ENCODE measurements at regions not wholly inside any gene's neighbourhood (a gene's known extent, or its start where the extent isn't known, plus 50 kb on each side); places are given as distances from the start of the nearest gene placed in this dataset.

DNA sequence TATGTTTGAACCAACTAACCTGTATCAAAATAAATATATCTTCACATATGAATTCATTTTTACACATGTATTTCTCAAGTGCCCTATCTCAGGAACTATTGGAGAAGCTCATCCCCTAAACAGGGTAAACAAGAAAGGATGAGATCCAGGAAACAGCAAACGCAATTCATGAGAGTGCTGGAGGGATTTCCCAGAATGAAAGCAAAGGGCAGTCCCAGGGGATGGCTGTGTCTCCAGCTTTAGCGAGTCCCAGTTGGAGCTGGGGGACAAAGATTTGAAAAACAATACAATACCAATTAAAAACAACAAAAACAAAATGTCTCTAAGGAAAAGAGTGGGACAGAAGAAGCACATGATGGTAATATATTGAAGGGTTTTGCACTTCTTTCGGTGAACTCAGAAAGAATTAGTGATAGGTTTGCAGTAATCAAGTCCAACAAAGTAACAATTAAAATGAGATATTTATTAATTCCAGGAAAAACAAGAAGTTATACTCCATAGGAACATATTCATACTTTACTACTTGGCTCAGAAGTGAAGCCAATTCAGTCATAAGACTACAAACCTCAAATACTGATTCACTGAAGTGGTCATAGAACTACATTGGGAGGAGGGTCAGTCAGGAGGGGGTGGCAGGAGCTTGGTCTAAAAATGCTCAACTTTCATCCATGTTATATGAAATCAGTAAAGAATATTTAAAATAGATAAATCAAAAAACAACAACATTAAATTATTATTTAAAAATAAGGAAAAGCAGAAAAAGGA, 73.1 kb upstream of the PDE1A start:
- no peak overlapping the region for H2AFZ ChIP-seq (ENCODE audit: low read depth, low read length)
- H3K79me2 ChIP-seq (replicated peaks; ENCODE audit: insufficient read depth, low read length), result no peaks in the 10 kb centered on the region
- H3K36me3 ChIP-seq (ENCODE audit: insufficient read depth, low read length), result no peaks in the 10 kb centered on the region
- no peak overlapping the region for H3K4me3 ChIP-seq (ENCODE audit: low read length)
- no peaks in the 10 kb centered on the region for H4K20me1 ChIP-seq (ENCODE audit: insufficient read depth)
- no peaks in the 10 kb centered on the region for H3K9me2 ChIP-seq (ENCODE audit: insufficient read depth, low read length)
- no peak overlapping the region for H3K27ac ChIP-seq (ENCODE audit: low read length)
- TF ChIP-seq, protein P1, sequence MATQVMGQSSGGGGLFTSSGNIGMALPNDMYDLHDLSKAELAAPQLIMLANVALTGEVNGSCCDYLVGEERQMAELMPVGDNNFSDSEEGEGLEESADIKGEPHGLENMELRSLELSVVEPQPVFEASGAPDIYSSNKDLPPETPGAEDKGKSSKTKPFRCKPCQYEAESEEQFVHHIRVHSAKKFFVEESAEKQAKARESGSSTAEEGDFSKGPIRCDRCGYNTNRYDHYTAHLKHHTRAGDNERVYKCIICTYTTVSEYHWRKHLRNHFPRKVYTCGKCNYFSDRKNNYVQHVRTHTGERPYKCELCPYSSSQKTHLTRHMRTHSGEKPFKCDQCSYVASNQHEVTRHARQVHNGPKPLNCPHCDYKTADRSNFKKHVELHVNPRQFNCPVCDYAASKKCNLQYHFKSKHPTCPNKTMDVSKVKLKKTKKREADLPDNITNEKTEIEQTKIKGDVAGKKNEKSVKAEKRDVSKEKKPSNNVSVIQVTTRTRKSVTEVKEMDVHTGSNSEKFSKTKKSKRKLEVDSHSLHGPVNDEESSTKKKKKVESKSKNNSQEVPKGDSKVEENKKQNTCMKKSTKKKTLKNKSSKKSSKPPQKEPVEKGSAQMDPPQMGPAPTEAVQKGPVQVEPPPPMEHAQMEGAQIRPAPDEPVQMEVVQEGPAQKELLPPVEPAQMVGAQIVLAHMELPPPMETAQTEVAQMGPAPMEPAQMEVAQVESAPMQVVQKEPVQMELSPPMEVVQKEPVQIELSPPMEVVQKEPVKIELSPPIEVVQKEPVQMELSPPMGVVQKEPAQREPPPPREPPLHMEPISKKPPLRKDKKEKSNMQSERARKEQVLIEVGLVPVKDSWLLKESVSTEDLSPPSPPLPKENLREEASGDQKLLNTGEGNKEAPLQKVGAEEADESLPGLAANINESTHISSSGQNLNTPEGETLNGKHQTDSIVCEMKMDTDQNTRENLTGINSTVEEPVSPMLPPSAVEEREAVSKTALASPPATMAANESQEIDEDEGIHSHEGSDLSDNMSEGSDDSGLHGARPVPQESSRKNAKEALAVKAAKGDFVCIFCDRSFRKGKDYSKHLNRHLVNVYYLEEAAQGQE (IDR thresholded peaks at IDR 0.05; ENCODE audit: borderline replicate concordance), result no peak
- TF ChIP-seq SMC3 (conservative IDR thresholded peaks at IDR 0.05; ENCODE audit: poor library complexity), result no peak
- TF ChIP-seq, protein P2, sequence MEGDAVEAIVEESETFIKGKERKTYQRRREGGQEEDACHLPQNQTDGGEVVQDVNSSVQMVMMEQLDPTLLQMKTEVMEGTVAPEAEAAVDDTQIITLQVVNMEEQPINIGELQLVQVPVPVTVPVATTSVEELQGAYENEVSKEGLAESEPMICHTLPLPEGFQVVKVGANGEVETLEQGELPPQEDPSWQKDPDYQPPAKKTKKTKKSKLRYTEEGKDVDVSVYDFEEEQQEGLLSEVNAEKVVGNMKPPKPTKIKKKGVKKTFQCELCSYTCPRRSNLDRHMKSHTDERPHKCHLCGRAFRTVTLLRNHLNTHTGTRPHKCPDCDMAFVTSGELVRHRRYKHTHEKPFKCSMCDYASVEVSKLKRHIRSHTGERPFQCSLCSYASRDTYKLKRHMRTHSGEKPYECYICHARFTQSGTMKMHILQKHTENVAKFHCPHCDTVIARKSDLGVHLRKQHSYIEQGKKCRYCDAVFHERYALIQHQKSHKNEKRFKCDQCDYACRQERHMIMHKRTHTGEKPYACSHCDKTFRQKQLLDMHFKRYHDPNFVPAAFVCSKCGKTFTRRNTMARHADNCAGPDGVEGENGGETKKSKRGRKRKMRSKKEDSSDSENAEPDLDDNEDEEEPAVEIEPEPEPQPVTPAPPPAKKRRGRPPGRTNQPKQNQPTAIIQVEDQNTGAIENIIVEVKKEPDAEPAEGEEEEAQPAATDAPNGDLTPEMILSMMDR (IDR thresholded peaks at IDR 0.05; ENCODE audit: poor library complexity, severe bottlenecking), result no peak
- no peak for TF ChIP-seq TAF1 (IDR thresholded peaks at IDR 0.05; ENCODE audit: low read depth)
- TF ChIP-seq POLR2AphosphoS5 (IDR thresholded peaks at IDR 0.05), result no peak
- TF ChIP-seq EP300 (conservative IDR thresholded peaks at IDR 0.05; ENCODE audit: poor library complexity, severe bottlenecking), result no peak
- TF ChIP-seq MXI1 (conservative IDR thresholded peaks at IDR 0.05; ENCODE audit: poor library complexity, severe bottlenecking), result no peak
- TF ChIP-seq EZH2 (IDR thresholded peaks at IDR 0.05; ENCODE audit: borderline replicate concordance, insufficient read depth, low read length, poor library complexity, severe bottlenecking), result no peak
- TF ChIP-seq RAD21 (conservative IDR thresholded peaks at IDR 0.05), result no peak
- H3K9ac ChIP-seq (ENCODE audit: low read length), result no peak overlapping the region
- no peaks in the 10 kb centered on the region for H3K27me3 ChIP-seq (ENCODE audit: insufficient read depth, low read depth, low read length)
- no peaks in the 10 kb centered on the region for H3F3A ChIP-seq (ENCODE audit: insufficient read depth, low read length, poor library complexity, severe bottlenecking)
- H3K9me3 ChIP-seq (ENCODE audit: low read length), result no peaks in the 10 kb centered on the region
- H3K4me2 ChIP-seq (ENCODE audit: low read length), result no peak overlapping the region

DNA sequence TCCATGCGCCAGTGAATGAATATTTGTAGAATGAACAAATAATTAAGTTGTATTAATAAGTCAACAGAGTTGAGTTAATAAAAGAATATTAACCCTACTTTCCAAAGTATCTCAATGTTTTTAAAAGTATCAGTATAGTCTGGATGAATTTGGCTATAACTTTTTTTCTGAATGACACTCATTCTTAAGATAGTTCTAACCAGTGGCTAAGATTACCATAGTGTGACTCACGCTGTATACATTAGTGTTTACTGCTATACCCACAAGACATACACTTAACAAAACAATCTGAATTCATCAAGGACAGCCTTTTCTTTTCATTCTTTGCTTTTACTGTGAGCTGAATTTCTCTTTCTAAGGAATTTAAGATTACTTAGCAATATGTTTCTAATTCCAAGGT, 77.0 kb upstream of the PDE1A start:
- H4K20me1 ChIP-seq (ENCODE audit: insufficient read depth), result no peaks in the 10 kb centered on the region
- no peaks in the 10 kb centered on the region for H3K9me2 ChIP-seq (ENCODE audit: insufficient read depth, low read length)
- H3K4me2 ChIP-seq (ENCODE audit: low read length), result no peak overlapping the region
- H3K36me3 ChIP-seq (ENCODE audit: insufficient read depth, low read length), result no peaks in the 10 kb centered on the region
- no peak overlapping the region for H3K9ac ChIP-seq (ENCODE audit: low read length)
- H3K27me3 ChIP-seq (ENCODE audit: insufficient read depth, low read depth, low read length), result no peaks in the 10 kb centered on the region
- no peak overlapping the region for H2AFZ ChIP-seq (ENCODE audit: low read depth, low read length)
- H3K27ac ChIP-seq (ENCODE audit: low read length), result no peak overlapping the region
- H3K4me3 ChIP-seq (ENCODE audit: low read length), result no peak overlapping the region
- H3K9me3 ChIP-seq (ENCODE audit: low read length), result no peaks in the 10 kb centered on the region
- no peaks in the 10 kb centered on the region for H3F3A ChIP-seq (ENCODE audit: insufficient read depth, low read length, poor library complexity, severe bottlenecking)
- TF ChIP-seq, protein P2 (IDR thresholded peaks at IDR 0.05; ENCODE audit: poor library complexity, severe bottlenecking), result no peak
- no peak for TF ChIP-seq POLR2AphosphoS5 (IDR thresholded peaks at IDR 0.05)
- TF ChIP-seq EZH2 (IDR thresholded peaks at IDR 0.05; ENCODE audit: borderline replicate concordance, insufficient read depth, low read length, poor library complexity, severe bottlenecking), result no peak
- no peaks in the 10 kb centered on the region for H3K79me2 ChIP-seq (replicated peaks; ENCODE audit: insufficient read depth, low read length)

Data from neural cell (in vitro differentiated cells).